ENCODE measurements at regions not wholly inside any gene's neighbourhood (a gene's known extent, or its start where the extent isn't known, plus 50 kb on each side); places are given as distances from the start of the nearest gene placed in this dataset.
"Not testable (repeated sequence)": the region's sequence is repeated elsewhere in the genome, so short reads cannot be mapped to it uniquely, and the experiment has no call there.

GRCh38 chr19:56894626-56895025 is 54.1 kb upstream of the PEG3 start:
- no peak for DNase-seq

GRCh38 chr19:56896095-56896494 is 55.6 kb upstream of the PEG3 start:
- no peak for DNase-seq

- no peak for DNase-seq
Measured at GRCh38 chr19:56899943-56900342, 59.4 kb upstream of the PEG3 start.

GRCh38 chr19:56900573-56901097 is 60.1 kb upstream of the PEG3 start:
- no peak for DNase-seq

- DNase-seq, result no peak
Measured at GRCh38 chr19:56905631-56906150, 65.2 kb upstream of the PEG3 start.

GRCh38 chr19:56912401-56913112 is 72.0 kb upstream of the PEG3 start:
- DNase-seq, result no peak

- DNase-seq, result not testable (repeated sequence)
Measured at GRCh38 chr19:56913113-56913455, 72.6 kb upstream of the PEG3 start.

GRCh38 chr19:56916528-56916927 is 76.0 kb upstream of the PEG3 start:
- no peak for DNase-seq

- DNase-seq, result no peak
Measured at GRCh38 chr19:56917529-56917928, 77.0 kb upstream of the PEG3 start.

GRCh38 chr19:56917998-56918397 is 77.5 kb upstream of the PEG3 start:
- no peak for DNase-seq

- no peak for DNase-seq
Measured at GRCh38 chr19:56918682-56919307, 78.3 kb upstream of the PEG3 start.

GRCh38 chr19:56919308-56919995 is 78.9 kb upstream of the PEG3 start:
- no peak for DNase-seq

GRCh38 chr19:56926094-56926493 is 85.6 kb upstream of the PEG3 start:
- not testable (repeated sequence) for DNase-seq

- no peak for DNase-seq
Measured at GRCh38 chr19:56927294-56927693, 86.8 kb upstream of the PEG3 start.

GRCh38 chr19:56927791-56928207 is 87.3 kb upstream of the PEG3 start:
- DNase-seq, result no peak

GRCh38 chr19:56930647-56931535 is 90.4 kb upstream of the PEG3 start:
- DNase-seq, result peak; percentile 59 to 77

- no peak for DNase-seq
Measured at GRCh38 chr19:56933014-56933705, 92.6 kb upstream of the PEG3 start.

GRCh38 chr19:56934438-56935090 is 94.0 kb upstream of the PEG3 start:
- no peak for DNase-seq

GRCh38 chr19:56939951-56940350 is 99.4 kb upstream of the PEG3 start:
- DNase-seq, result no peak

GRCh38 chr19:56942756-56943155 is 102.2 kb upstream of the PEG3 start:
- no peak for DNase-seq

GRCh38 chr19:56946159-56946558 is 105.6 kb upstream of the PEG3 start:
- no peak for DNase-seq

- DNase-seq, result no peak
Measured at GRCh38 chr19:56947206-56947605, 106.7 kb upstream of the PEG3 start.
